H9 (cell line): ENCODE measurements at regions not wholly inside any gene's neighbourhood (a gene's known extent, or its start where the extent isn't known, plus 50 kb on each side); places are given as distances from the start of the nearest gene placed in this dataset.

Experiments
- DNase-seq: peaks from one replicate; pipeline ENCODE4 v3.0.0-alpha.2; 2017
- H2AFZ ChIP-seq: one replicate; pipeline ENCODE4 v1.6.1; 2013; ENCODE audit warnings: mild to moderate bottlenecking, low read length, control low read depth, moderate library complexity
- H2AK5ac ChIP-seq: 2 replicates; pipeline ENCODE4 v1.6.1; 2013; ENCODE audit warnings: low read length, control low read depth, mixed read lengths; ENCODE audit not compliant: insufficient read length
- H2BK120ac ChIP-seq: one replicate; pipeline ENCODE4 v1.6.1; 2013; ENCODE audit warnings: low read depth, mild to moderate bottlenecking, low read length, control low read depth, inconsistent platforms; ENCODE audit not compliant: poor library complexity, severe bottlenecking
- H2BK12ac ChIP-seq: 2 replicates; pipeline ENCODE4 v1.6.1; 2013; ENCODE audit warnings: low read length, control low read depth, mixed read lengths, low read depth; ENCODE audit not compliant: insufficient read length
- H2BK15ac ChIP-seq: 2 replicates; pipeline ENCODE4 v1.6.1; 2013; ENCODE audit warnings: low read depth, low read length, control low read depth
- H2BK20ac ChIP-seq: one replicate; pipeline ENCODE4 v1.6.1; 2013; ENCODE audit warnings: low read depth, mild to moderate bottlenecking, low read length, control low read depth, inconsistent platforms; ENCODE audit not compliant: poor library complexity, severe bottlenecking
- H2BK5ac ChIP-seq: 2 replicates; pipeline ENCODE4 v1.6.1; 2013; ENCODE audit warnings: low read length, control low read depth, mixed read lengths; ENCODE audit not compliant: insufficient read length
- H3K14ac ChIP-seq: 2 replicates; pipeline ENCODE4 v1.6.1; 2013; ENCODE audit warnings: low read length, control low read depth; ENCODE audit not compliant: insufficient read depth
- H3K18ac ChIP-seq: 2 replicates; pipeline ENCODE4 v1.6.1; 2013; ENCODE audit warnings: low read depth, mild to moderate bottlenecking, mixed read lengths, low read length, control low read depth; ENCODE audit not compliant: insufficient read length
- H3K23ac ChIP-seq: 2 replicates; pipeline ENCODE4 v1.6.1; 2013; ENCODE audit warnings: low read length, control low read depth, mixed read lengths, low read depth; ENCODE audit not compliant: insufficient read length
- H3K23me2 ChIP-seq: 2 replicates; pipeline ENCODE4 v1.6.1; 2013; ENCODE audit warnings: low read depth, mild to moderate bottlenecking, mixed read lengths, low read length, control low read depth; ENCODE audit not compliant: insufficient read length, poor library complexity, severe bottlenecking
- H3K27ac ChIP-seq: 2 replicates; pipeline ENCODE4 v1.5.1; 2013; ENCODE audit warnings: low read length, control low read depth, mixed read lengths, low read depth; ENCODE audit not compliant: insufficient read length
- H3K27me3 ChIP-seq: 2 replicates; pipeline ENCODE4 v1.6.1; 2013; ENCODE audit warnings: low read length, control low read depth, inconsistent platforms; ENCODE audit not compliant: insufficient read depth
- H3K4ac ChIP-seq: 2 replicates; pipeline ENCODE4 v1.6.1; 2013; ENCODE audit warnings: low read depth, mild to moderate bottlenecking, control low read depth, inconsistent platforms, low read length, moderate library complexity
- H3K4me1 ChIP-seq: 2 replicates; pipeline ENCODE4 v1.6.1; 2013; ENCODE audit warnings: low read length, control low read depth, inconsistent platforms; ENCODE audit not compliant: insufficient read depth
- H3K4me2 ChIP-seq: 2 replicates; pipeline ENCODE4 v1.6.1; 2013; ENCODE audit warnings: low read length, control low read depth, mixed read lengths; ENCODE audit not compliant: insufficient read length, insufficient read depth
- H3K56ac ChIP-seq: 2 replicates; pipeline ENCODE4 v1.6.1; 2013; ENCODE audit warnings: low read depth, mild to moderate bottlenecking, mixed read lengths, low read length, control low read depth; ENCODE audit not compliant: insufficient read length
- H3K79me1 ChIP-seq: 2 replicates; pipeline ENCODE4 v1.6.1; 2013; ENCODE audit warnings: low read depth, mild to moderate bottlenecking, moderate library complexity, low read length, control low read depth, inconsistent platforms; ENCODE audit not compliant: insufficient read depth, poor library complexity, severe bottlenecking
- H3K79me2 ChIP-seq: 2 replicates; pipeline ENCODE4 v1.6.1; 2013; ENCODE audit warnings: low read length, control low read depth, inconsistent platforms; ENCODE audit not compliant: insufficient read depth
- H3K9ac ChIP-seq: 2 replicates; pipeline ENCODE4 v1.6.1; 2013; ENCODE audit warnings: low read length, control low read depth, mixed read lengths; ENCODE audit not compliant: insufficient read length; ENCODE audit errors: extremely low read depth
- H3K9me3 ChIP-seq: one replicate; pipeline ENCODE4 v1.6.1; 2013; ENCODE audit warnings: low read depth, low read length, inconsistent platforms; ENCODE audit not compliant: control insufficient read depth
- H3T11ph ChIP-seq: one replicate; pipeline ENCODE4 v1.6.1; 2013; ENCODE audit warnings: mild to moderate bottlenecking, low read length, control low read depth, inconsistent platforms
- H4K20me1 ChIP-seq: one replicate; pipeline ENCODE4 v1.6.1; 2013; ENCODE audit not compliant: control insufficient read depth, insufficient read length, insufficient read depth
- H4K5ac ChIP-seq: 2 replicates; pipeline ENCODE4 v1.6.1; 2013; ENCODE audit warnings: low read depth, mild to moderate bottlenecking, mixed read lengths, low read length, control low read depth; ENCODE audit not compliant: insufficient read length
- H4K8ac ChIP-seq: replicated peaks from 2 replicates; pipeline ENCODE4 v1.6.1; 2013; ENCODE audit warnings: low read length, control low read depth, mixed read lengths, low read depth; ENCODE audit not compliant: insufficient read length
- H4K91ac ChIP-seq: 2 replicates; pipeline ENCODE4 v1.6.1; 2013; ENCODE audit warnings: low read depth, mild to moderate bottlenecking, moderate library complexity, mixed read lengths, low read length, control low read depth; ENCODE audit not compliant: insufficient read length
- H3K27ac Mint-ChIP-seq, 3 experiments: 2 replicates in 2 of 3; 3 replicates in 1 of 3; pipeline ENCODE4 v1.8.0; 2020 to 2021; ENCODE audit warnings: mixed read lengths in 3 of 3, mild to moderate bottlenecking in 1 of 3, moderate library complexity in 1 of 3
- H3K27me3 Mint-ChIP-seq: 2 replicates; pipeline ENCODE4 v1.8.0; 2021; ENCODE audit warnings: low read depth, mild to moderate bottlenecking, moderate library complexity, mixed read lengths
- H3K36me3 Mint-ChIP-seq, 3 experiments: 2 replicates in 2 of 3; 3 replicates in 1 of 3; pipeline ENCODE4 v1.8.0; 2020 to 2021; ENCODE audit warnings: low read depth in 3 of 3, mixed read lengths in 3 of 3; ENCODE audit not compliant: insufficient read depth in 1 of 3
- H3K4me1 Mint-ChIP-seq, 2 experiments: 2 replicates each; pipeline ENCODE4 v1.8.0; 2020; ENCODE audit warnings: mixed read lengths in 2 of 2
- H3K4me3 Mint-ChIP-seq, 2 experiments: 2 replicates in 1 of 2; 3 replicates in 1 of 2; pipeline ENCODE4 v1.8.0; 2020 to 2021; ENCODE audit warnings: mild to moderate bottlenecking in 2 of 2, mixed read lengths in 2 of 2, moderate library complexity in 1 of 2
- H3K9me3 Mint-ChIP-seq, 2 experiments: 2 replicates in 1 of 2; 3 replicates in 1 of 2; pipeline ENCODE4 v1.8.0; 2020; ENCODE audit warnings: mild to moderate bottlenecking in 2 of 2, mixed read lengths in 2 of 2, moderate library complexity in 1 of 2
- CTCF ChIP-seq: fragments of 200-600 bp; sonication (generic); conservative IDR thresholded peaks from 3 replicates; pipeline ENCODE4 v1.8.0; 2021; ENCODE audit warnings: antibody characterized with exemption, mild to moderate bottlenecking
- WGBS: extraction: QIAGEN DNeasy Blood & Tissue Kit; methylation state at CpG from one replicate; pipeline ENCODE4 v1.1.7; 2013; ENCODE audit warnings: missing lambda C conversion rate, low lambda C conversion rate, mixed read lengths; ENCODE audit not compliant: insufficient read length; ENCODE audit errors: extremely low coverage; 5-methylcytosine and 5-hydroxymethylcytosine counted together

- no peak overlapping the region for H3K23ac ChIP-seq
- H3K23me2 ChIP-seq: no peaks in the 10 kb centered on the region
- Mint-ChIP-seq H3K36me3 (peaks cover 0 to 13% (median 4%) of the 10 kb centered on the region in 3 experiments; a peak in 4 of 7 replicates), H3K27me3 (no peaks in the 10 kb centered on the region), H3K4me1 (no peaks in the 10 kb centered on the region), H3K9me3 (peaks cover 14 to 22% of the 10 kb centered on the region in 2 experiments), H3K4me3 (no peak overlapping the region), H3K27ac (no peak overlapping the region)
- no peak overlapping the region for H3K4ac ChIP-seq
- H3K27ac ChIP-seq: no peak overlapping the region
- no peaks in the 10 kb centered on the region for H3K4me1 ChIP-seq
- H2AK5ac ChIP-seq: no peak overlapping the region
- H3K9ac ChIP-seq: no peak overlapping the region
- H2BK5ac ChIP-seq: no peak overlapping the region
- no peaks in the 10 kb centered on the region for H4K20me1 ChIP-seq
- TF ChIP-seq CTCF: no peak
- no CpG with 5 or more reads among the region's 2 CpGs for whole genome bisulfite sequencing
- H3K14ac ChIP-seq: no peak overlapping the region
- H3K18ac ChIP-seq: no peak overlapping the region
- no peaks in the 10 kb centered on the region for H3K27me3 ChIP-seq
- H3K56ac ChIP-seq: no peak overlapping the region
- H2BK120ac ChIP-seq: no peak overlapping the region
- H2AFZ ChIP-seq: no peak overlapping the region
- no peak overlapping the region for H2BK15ac ChIP-seq
- no peaks in the 10 kb centered on the region for H3K79me2 ChIP-seq
- no peak overlapping the region for H4K8ac ChIP-seq
- no peaks in the 10 kb centered on the region for H3K79me1 ChIP-seq
- no peak overlapping the region for H4K5ac ChIP-seq
- no peak overlapping the region for H2BK20ac ChIP-seq
- no peak overlapping the region for H3K4me2 ChIP-seq
- no peak overlapping the region for H4K91ac ChIP-seq
- no peak for DNase-seq
- no peak overlapping the region for H2BK12ac ChIP-seq
- H3K9me3 ChIP-seq: peaks cover 6% of the 10 kb centered on the region
- no peak overlapping the region for H3T11ph ChIP-seq
Measured at GRCh38 chr7:145488816-145489215, 627.8 kb upstream of the CNTNAP2 start.
